Activated naive CD4-positive, alpha-beta T cell treated with anti-CD3 and anti-CD28 coated beads, Interleukin-2, amount 50 U/mL, for 24 hours (primary cell): ENCODE measurements at regions not wholly inside any gene's neighbourhood (a gene's known extent, or its start where the extent isn't known, plus 50 kb on each side); places are given as distances from the start of the nearest gene placed in this dataset.
"Not testable (repeated sequence)": the region's sequence is repeated elsewhere in the genome, so short reads cannot be mapped to it uniquely, and the experiment has no call there.

Source experiments
- H3K27ac Mint-ChIP-seq: one replicate; pipeline ENCODE4 v1.8.0; 2021; ENCODE audit warnings: mild to moderate bottlenecking, mixed read lengths
- H3K27me3 Mint-ChIP-seq: one replicate; pipeline ENCODE4 v1.8.0; 2021; ENCODE audit warnings: mixed read lengths
- H3K36me3 Mint-ChIP-seq: one replicate; pipeline ENCODE4 v1.8.0; 2021; ENCODE audit warnings: mixed read lengths
- H3K4me1 Mint-ChIP-seq: one replicate; pipeline ENCODE4 v1.8.0; 2021; ENCODE audit warnings: mixed read lengths
- H3K4me3 Mint-ChIP-seq: one replicate; pipeline ENCODE4 v1.8.0; 2021; ENCODE audit warnings: mild to moderate bottlenecking, mixed read lengths
- H3K9me3 Mint-ChIP-seq: one replicate; pipeline ENCODE4 v1.8.0; 2021; ENCODE audit warnings: mixed read lengths

- H3K27me3 Mint-ChIP-seq, result no peaks in the 10 kb centered on the region
- H3K9me3 Mint-ChIP-seq, result no peaks in the 10 kb centered on the region
- H3K4me1 Mint-ChIP-seq, result peaks cover 12% of the 10 kb centered on the region
- peaks cover 1% of the 10 kb centered on the region for H3K36me3 Mint-ChIP-seq
- no peak overlapping the region for H3K27ac Mint-ChIP-seq
- H3K4me3 Mint-ChIP-seq, result no peak overlapping the region
Observed at GRCh38 chr17:64788286-64789060, 126.4 kb upstream of the SMURF2 start.

GRCh38 chr17:64787921-64788271, 125.8 kb upstream of the SMURF2 start:
- Mint-ChIP-seq H3K36me3 (peaks cover 1% of the 10 kb centered on the region), H3K9me3 (no peaks in the 10 kb centered on the region), H3K27ac (no peak overlapping the region), H3K4me3 (no peak overlapping the region), H3K27me3 (no peaks in the 10 kb centered on the region), H3K4me1 (peaks cover 13% of the 10 kb centered on the region)

GRCh38 chr17:64787255-64787920, 125.3 kb upstream of the SMURF2 start:
- Mint-ChIP-seq H3K36me3 (peaks cover 1% of the 10 kb centered on the region), H3K27me3 (no peaks in the 10 kb centered on the region), H3K9me3 (no peaks in the 10 kb centered on the region), H3K27ac (no peak overlapping the region), H3K4me1 (peaks cover 12% of the 10 kb centered on the region), H3K4me3 (no peak overlapping the region)

GRCh38 chr17:64786337-64786736, 124.2 kb upstream of the SMURF2 start:
- no peak overlapping the region for H3K4me3 Mint-ChIP-seq

GRCh38 chr17:64785011-64785421, 122.9 kb upstream of the SMURF2 start:
- Mint-ChIP-seq H3K9me3 (no peaks in the 10 kb centered on the region), H3K27me3 (no peaks in the 10 kb centered on the region), H3K4me3 (no peak overlapping the region), H3K4me1 (peaks cover 14% of the 10 kb centered on the region), H3K27ac (no peak overlapping the region), H3K36me3 (no peaks in the 10 kb centered on the region)

More at GRCh38 chr17:64786337-64786736, 124.2 kb upstream of the SMURF2 start:
- no peaks in the 10 kb centered on the region for H3K9me3 Mint-ChIP-seq
- peaks cover 14% of the 10 kb centered on the region for H3K4me1 Mint-ChIP-seq
- no peak overlapping the region for H3K27ac Mint-ChIP-seq
- no peaks in the 10 kb centered on the region for H3K36me3 Mint-ChIP-seq
- H3K27me3 Mint-ChIP-seq, result no peaks in the 10 kb centered on the region

- Mint-ChIP-seq H3K27me3 (no peaks in the 10 kb centered on the region), H3K9me3 (no peaks in the 10 kb centered on the region), H3K27ac (no peak overlapping the region), H3K4me3 (no peak overlapping the region), H3K36me3 (no peaks in the 10 kb centered on the region), H3K4me1 (peaks cover 14% of the 10 kb centered on the region)
Observed at GRCh38 chr17:64784353-64785010, 122.4 kb upstream of the SMURF2 start.

GRCh38 chr17:64783556-64784352, 121.6 kb upstream of the SMURF2 start:
- no peaks in the 10 kb centered on the region for H3K27me3 Mint-ChIP-seq
- no peak overlapping the region for H3K27ac Mint-ChIP-seq
- no peak overlapping the region for H3K4me3 Mint-ChIP-seq
- no peaks in the 10 kb centered on the region for H3K9me3 Mint-ChIP-seq
- H3K36me3 Mint-ChIP-seq, result no peaks in the 10 kb centered on the region
- H3K4me1 Mint-ChIP-seq, result peaks cover 14% of the 10 kb centered on the region

- H3K27ac Mint-ChIP-seq, result peak overlapping the region; percentile 46
- no peaks in the 10 kb centered on the region for H3K9me3 Mint-ChIP-seq
- no peaks in the 10 kb centered on the region for H3K27me3 Mint-ChIP-seq
- peaks cover 14% of the 10 kb centered on the region for H3K4me1 Mint-ChIP-seq
- H3K4me3 Mint-ChIP-seq, result no peak overlapping the region
- H3K36me3 Mint-ChIP-seq, result no peaks in the 10 kb centered on the region
Observed at GRCh38 chr17:64783031-64783461, 120.9 kb upstream of the SMURF2 start.

GRCh38 chr17:64781810-64782555, 119.9 kb upstream of the SMURF2 start:
- no peaks in the 10 kb centered on the region for H3K9me3 Mint-ChIP-seq
- H3K4me1 Mint-ChIP-seq, result peaks cover 24% of the 10 kb centered on the region
- peak overlapping the region; percentile 61 for H3K4me3 Mint-ChIP-seq
- H3K27ac Mint-ChIP-seq, result no peak overlapping the region
- peaks cover 2% of the 10 kb centered on the region for H3K27me3 Mint-ChIP-seq
- H3K36me3 Mint-ChIP-seq, result no peaks in the 10 kb centered on the region

GRCh38 chr17:64781014-64781756, 119.1 kb upstream of the SMURF2 start:
- Mint-ChIP-seq H3K36me3 (no peaks in the 10 kb centered on the region), H3K27me3 (peaks cover 2% of the 10 kb centered on the region), H3K9me3 (no peaks in the 10 kb centered on the region), H3K4me3 (peak overlapping the region; percentile 75), H3K4me1 (peaks cover 25% of the 10 kb centered on the region), H3K27ac (no peak overlapping the region)

- H3K36me3 Mint-ChIP-seq, result no peaks in the 10 kb centered on the region
- peaks cover 25% of the 10 kb centered on the region for H3K4me1 Mint-ChIP-seq
- peak overlapping the region; percentile 75 for H3K4me3 Mint-ChIP-seq
- H3K27me3 Mint-ChIP-seq, result peaks cover 2% of the 10 kb centered on the region
- H3K9me3 Mint-ChIP-seq, result no peaks in the 10 kb centered on the region
- H3K27ac Mint-ChIP-seq, result no peak overlapping the region
Observed at GRCh38 chr17:64780096-64781013, 118.2 kb upstream of the SMURF2 start.

GRCh38 chr17:64779376-64780095, 117.4 kb upstream of the SMURF2 start:
- Mint-ChIP-seq H3K4me3 (peak overlapping the region; percentile 36), H3K27ac (no peak overlapping the region), H3K4me1 (peaks cover 25% of the 10 kb centered on the region), H3K27me3 (peaks cover 2% of the 10 kb centered on the region), H3K9me3 (no peaks in the 10 kb centered on the region), H3K36me3 (no peaks in the 10 kb centered on the region)

GRCh38 chr17:64779098-64779375, 116.9 kb upstream of the SMURF2 start:
- H3K4me3 Mint-ChIP-seq, result peak overlapping the region; percentile 44
- not testable (repeated sequence) for H3K9me3 Mint-ChIP-seq, H3K27me3 Mint-ChIP-seq, H3K27ac Mint-ChIP-seq, H3K36me3 Mint-ChIP-seq
- peaks cover 25% of the 10 kb centered on the region for H3K4me1 Mint-ChIP-seq
